ENCODE measurements at regions not wholly inside any gene's neighbourhood (a gene's known extent, or its start where the extent isn't known, plus 50 kb on each side); places are given as distances from the start of the nearest gene placed in this dataset.

- TF ChIP-seq, protein P1, sequence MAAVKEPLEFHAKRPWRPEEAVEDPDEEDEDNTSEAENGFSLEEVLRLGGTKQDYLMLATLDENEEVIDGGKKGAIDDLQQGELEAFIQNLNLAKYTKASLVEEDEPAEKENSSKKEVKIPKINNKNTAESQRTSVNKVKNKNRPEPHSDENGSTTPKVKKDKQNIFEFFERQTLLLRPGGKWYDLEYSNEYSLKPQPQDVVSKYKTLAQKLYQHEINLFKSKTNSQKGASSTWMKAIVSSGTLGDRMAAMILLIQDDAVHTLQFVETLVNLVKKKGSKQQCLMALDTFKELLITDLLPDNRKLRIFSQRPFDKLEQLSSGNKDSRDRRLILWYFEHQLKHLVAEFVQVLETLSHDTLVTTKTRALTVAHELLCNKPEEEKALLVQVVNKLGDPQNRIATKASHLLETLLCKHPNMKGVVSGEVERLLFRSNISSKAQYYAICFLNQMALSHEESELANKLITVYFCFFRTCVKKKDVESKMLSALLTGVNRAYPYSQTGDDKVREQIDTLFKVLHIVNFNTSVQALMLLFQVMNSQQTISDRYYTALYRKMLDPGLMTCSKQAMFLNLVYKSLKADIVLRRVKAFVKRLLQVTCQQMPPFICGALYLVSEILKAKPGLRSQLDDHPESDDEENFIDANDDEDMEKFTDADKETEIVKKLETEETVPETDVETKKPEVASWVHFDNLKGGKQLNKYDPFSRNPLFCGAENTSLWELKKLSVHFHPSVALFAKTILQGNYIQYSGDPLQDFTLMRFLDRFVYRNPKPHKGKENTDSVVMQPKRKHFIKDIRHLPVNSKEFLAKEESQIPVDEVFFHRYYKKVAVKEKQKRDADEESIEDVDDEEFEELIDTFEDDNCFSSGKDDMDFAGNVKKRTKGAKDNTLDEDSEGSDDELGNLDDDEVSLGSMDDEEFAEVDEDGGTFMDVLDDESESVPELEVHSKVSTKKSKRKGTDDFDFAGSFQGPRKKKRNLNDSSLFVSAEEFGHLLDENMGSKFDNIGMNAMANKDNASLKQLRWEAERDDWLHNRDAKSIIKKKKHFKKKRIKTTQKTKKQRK (IDR thresholded peaks at IDR 0.05; ENCODE audit: low read depth, low read length) = no peak
- TF ChIP-seq, protein P2, sequence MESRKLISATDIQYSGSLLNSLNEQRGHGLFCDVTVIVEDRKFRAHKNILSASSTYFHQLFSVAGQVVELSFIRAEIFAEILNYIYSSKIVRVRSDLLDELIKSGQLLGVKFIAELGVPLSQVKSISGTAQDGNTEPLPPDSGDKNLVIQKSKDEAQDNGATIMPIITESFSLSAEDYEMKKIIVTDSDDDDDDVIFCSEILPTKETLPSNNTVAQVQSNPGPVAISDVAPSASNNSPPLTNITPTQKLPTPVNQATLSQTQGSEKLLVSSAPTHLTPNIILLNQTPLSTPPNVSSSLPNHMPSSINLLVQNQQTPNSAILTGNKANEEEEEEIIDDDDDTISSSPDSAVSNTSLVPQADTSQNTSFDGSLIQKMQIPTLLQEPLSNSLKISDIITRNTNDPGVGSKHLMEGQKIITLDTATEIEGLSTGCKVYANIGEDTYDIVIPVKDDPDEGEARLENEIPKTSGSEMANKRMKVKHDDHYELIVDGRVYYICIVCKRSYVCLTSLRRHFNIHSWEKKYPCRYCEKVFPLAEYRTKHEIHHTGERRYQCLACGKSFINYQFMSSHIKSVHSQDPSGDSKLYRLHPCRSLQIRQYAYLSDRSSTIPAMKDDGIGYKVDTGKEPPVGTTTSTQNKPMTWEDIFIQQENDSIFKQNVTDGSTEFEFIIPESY (IDR thresholded peaks at IDR 0.05) = no peak
- TF ChIP-seq SREBF1 (IDR thresholded peaks at IDR 0.05; ENCODE audit: low read length) = no peak
- TF ChIP-seq IKZF2 (IDR thresholded peaks at IDR 0.05) = no peak
- TF ChIP-seq TCF3 (IDR thresholded peaks at IDR 0.05; ENCODE audit: borderline replicate concordance, insufficient read depth, low read depth, low read length) = no peak
- no peak for TF ChIP-seq TBL1XR1 (IDR thresholded peaks at IDR 0.05; ENCODE audit: low read depth, low read length)
Observed at GRCh38 chr10:57351076-57351475, 916.6 kb downstream of the IPMK start (continued).

- CTCF ChIA-PET = interaction anchor here (1.1 to 9.4 kb wide), 3 partner anchors 315 to 872 kb away, joined by 3 to 109 read pairs (median 4); no protein-coding TSS in a partner anchor
- Histone ChIP-seq H3K27me3 (replicated peaks in 1 of 2; ENCODE audit: control insufficient read depth in 2 of 2, insufficient read depth in 2 of 2, low read length in 1 of 2) (no peaks in the 10 kb centered on the region), H3K9ac (ENCODE audit: control insufficient read depth, insufficient read depth, low read length) (no peak overlapping the region), H3K27ac (ENCODE audit: control insufficient read depth, insufficient read depth) (no peak overlapping the region), H3K4me2 (ENCODE audit: control insufficient read depth, insufficient read depth) (no peak overlapping the region), H3K36me3 (ENCODE audit: control insufficient read depth in 2 of 2, insufficient read depth in 2 of 2, low read length in 1 of 2) (no peaks in the 10 kb centered on the region), H3K4me3 (no peak overlapping the region), H3K9me3 (replicated peaks; ENCODE audit: control insufficient read depth, insufficient read depth, low read length) (no peaks in the 10 kb centered on the region; the same call in 1 of the 3 replicates), H2AFZ (ENCODE audit: control insufficient read depth, low read depth, low read length) (no peak overlapping the region), H3K4me1 (ENCODE audit: control insufficient read depth, insufficient read depth, low read length) (no peaks in the 10 kb centered on the region), H4K20me1 (ENCODE audit: control insufficient read depth, insufficient read depth) (no peaks in the 10 kb centered on the region), H3K79me2 (ENCODE audit: control insufficient read depth, insufficient read depth, low read length) (no peaks in the 10 kb centered on the region)
- SMC1A ChIA-PET (ENCODE audit: uncharacterized antibody, unreplicated experiment) = interaction anchor here (0.8 to 1.7 kb wide), 4 partner anchors 21 to 318 kb away, joined by 3 to 7 read pairs (median 4); no protein-coding TSS in a partner anchor
- in situ Hi-C loops (cut with MboI) = loop anchor here (5.0 kb wide), 1 partner anchor 316 kb away; no protein-coding TSS in a partner anchor
- no TSS peak for BruUV-seq (replicated peaks)
- POLR2A ChIA-PET = no interaction called here
- FAIRE-seq (no peak), ATAC-seq (no peak), DNase-seq (ENCODE audit: low read depth, low spot score) (no peak)
- intact Hi-C loops (cut with micrococcal nuclease; ENCODE audit: unreplicated experiment) = loop anchor here (10.0 kb wide), 1 partner anchor 504 kb away; no protein-coding TSS in a partner anchor
- 27% methylated on average over 7 of the region's 7 CpGs for WGBS (ENCODE audit: insufficient coverage, insufficient replicate concordance, low lambda C conversion rate, missing lambda C conversion rate)
- RAD21 ChIA-PET (ENCODE audit: unreplicated experiment) = interaction anchor here (2.0 kb wide), 1 partner anchor 811 kb away, joined by 7 read pairs; no protein-coding TSS in a partner anchor
- no peak for TF ChIP-seq MXI1 (IDR thresholded peaks at IDR 0.05; ENCODE audit: low read depth, low read length)
- TF ChIP-seq, protein P3, sequence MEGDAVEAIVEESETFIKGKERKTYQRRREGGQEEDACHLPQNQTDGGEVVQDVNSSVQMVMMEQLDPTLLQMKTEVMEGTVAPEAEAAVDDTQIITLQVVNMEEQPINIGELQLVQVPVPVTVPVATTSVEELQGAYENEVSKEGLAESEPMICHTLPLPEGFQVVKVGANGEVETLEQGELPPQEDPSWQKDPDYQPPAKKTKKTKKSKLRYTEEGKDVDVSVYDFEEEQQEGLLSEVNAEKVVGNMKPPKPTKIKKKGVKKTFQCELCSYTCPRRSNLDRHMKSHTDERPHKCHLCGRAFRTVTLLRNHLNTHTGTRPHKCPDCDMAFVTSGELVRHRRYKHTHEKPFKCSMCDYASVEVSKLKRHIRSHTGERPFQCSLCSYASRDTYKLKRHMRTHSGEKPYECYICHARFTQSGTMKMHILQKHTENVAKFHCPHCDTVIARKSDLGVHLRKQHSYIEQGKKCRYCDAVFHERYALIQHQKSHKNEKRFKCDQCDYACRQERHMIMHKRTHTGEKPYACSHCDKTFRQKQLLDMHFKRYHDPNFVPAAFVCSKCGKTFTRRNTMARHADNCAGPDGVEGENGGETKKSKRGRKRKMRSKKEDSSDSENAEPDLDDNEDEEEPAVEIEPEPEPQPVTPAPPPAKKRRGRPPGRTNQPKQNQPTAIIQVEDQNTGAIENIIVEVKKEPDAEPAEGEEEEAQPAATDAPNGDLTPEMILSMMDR (IDR thresholded peaks at IDR 0.05 in 2 of 3, conservative IDR thresholded peaks at IDR 0.05 in 1 of 3; ENCODE audit: control insufficient read depth in 2 of 3, extremely low read depth in 1 of 3, insufficient read depth in 1 of 3, low read depth in 3 of 3, low read length in 3 of 3) = no peak
- no peak for TF ChIP-seq WRNIP1 (IDR thresholded peaks at IDR 0.05; ENCODE audit: borderline replicate concordance, low read depth, low read length)
- TF ChIP-seq NRF1 (conservative IDR thresholded peaks at IDR 0.05; ENCODE audit: low read depth, low read length) = no peak
- TF ChIP-seq, protein P4, sequence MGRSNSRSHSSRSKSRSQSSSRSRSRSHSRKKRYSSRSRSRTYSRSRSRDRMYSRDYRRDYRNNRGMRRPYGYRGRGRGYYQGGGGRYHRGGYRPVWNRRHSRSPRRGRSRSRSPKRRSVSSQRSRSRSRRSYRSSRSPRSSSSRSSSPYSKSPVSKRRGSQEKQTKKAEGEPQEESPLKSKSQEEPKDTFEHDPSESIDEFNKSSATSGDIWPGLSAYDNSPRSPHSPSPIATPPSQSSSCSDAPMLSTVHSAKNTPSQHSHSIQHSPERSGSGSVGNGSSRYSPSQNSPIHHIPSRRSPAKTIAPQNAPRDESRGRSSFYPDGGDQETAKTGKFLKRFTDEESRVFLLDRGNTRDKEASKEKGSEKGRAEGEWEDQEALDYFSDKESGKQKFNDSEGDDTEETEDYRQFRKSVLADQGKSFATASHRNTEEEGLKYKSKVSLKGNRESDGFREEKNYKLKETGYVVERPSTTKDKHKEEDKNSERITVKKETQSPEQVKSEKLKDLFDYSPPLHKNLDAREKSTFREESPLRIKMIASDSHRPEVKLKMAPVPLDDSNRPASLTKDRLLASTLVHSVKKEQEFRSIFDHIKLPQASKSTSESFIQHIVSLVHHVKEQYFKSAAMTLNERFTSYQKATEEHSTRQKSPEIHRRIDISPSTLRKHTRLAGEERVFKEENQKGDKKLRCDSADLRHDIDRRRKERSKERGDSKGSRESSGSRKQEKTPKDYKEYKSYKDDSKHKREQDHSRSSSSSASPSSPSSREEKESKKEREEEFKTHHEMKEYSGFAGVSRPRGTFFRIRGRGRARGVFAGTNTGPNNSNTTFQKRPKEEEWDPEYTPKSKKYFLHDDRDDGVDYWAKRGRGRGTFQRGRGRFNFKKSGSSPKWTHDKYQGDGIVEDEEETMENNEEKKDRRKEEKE (IDR thresholded peaks at IDR 0.05) = no peak
Observed at GRCh38 chr10:57341294-57341693, 926.4 kb downstream of the IPMK start.

Measured in GM12878 (cell line).